Choroid plexus epithelial cell (primary cell): ENCODE measurements at regions not wholly inside any gene's neighbourhood (a gene's known extent, or its start where the extent isn't known, plus 50 kb on each side); places are given as distances from the start of the nearest gene placed in this dataset.
A peak's percentile ranks its signal among the peaks of the same experiment; 100 is the strongest.
"Not testable (repeated sequence)": the region's sequence is repeated elsewhere in the genome, so short reads cannot be mapped to it uniquely, and the experiment has no call there.

Source experiments
- DNase-seq: peaks from one replicate; pipeline ENCODE4 v3.0.0-alpha.2; 2010; ENCODE audit warnings: low read depth
- H3K4me3 ChIP-seq: 2 replicates; pipeline ENCODE4 v1.5.1; 2011; ENCODE audit warnings: low read depth, mild to moderate bottlenecking, control low read depth, low read length, moderate library complexity
- CTCF ChIP-seq: conservative IDR thresholded peaks from 2 replicates; pipeline ENCODE4 v1.5.1; 2011; ENCODE audit warnings: low read depth, mild to moderate bottlenecking, control low read depth, inconsistent platforms, low read length, moderate library complexity

GRCh38 chr2:223494942-223495341 lies 107.2 kb downstream of the SCG2 start:
- peak; percentile 13 for DNase-seq
- TF ChIP-seq CTCF: no peak
- no peak overlapping the region for H3K4me3 ChIP-seq

DNA sequence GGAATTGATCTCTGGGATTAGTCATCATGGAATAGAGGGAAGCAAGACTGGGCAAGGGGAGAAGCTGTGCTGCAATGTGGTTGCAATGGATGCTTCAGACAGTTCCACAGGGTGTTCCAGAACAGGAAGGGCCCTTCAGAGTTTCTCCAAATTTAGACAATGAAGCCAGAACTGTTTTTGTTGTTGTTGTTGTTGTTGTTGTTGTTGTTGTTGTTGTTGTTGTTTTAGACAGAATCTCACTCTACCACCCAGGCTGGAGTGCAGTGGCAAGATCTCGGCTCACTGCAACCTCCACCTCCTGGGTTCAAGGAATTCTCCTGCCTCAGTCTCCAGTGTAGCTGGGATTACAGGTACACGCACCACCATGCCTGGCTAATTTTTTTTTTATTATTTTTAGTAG lies 105.3 kb downstream of the SCG2 start:
- not testable (repeated sequence) for DNase-seq, H3K4me3 ChIP-seq

DNA sequence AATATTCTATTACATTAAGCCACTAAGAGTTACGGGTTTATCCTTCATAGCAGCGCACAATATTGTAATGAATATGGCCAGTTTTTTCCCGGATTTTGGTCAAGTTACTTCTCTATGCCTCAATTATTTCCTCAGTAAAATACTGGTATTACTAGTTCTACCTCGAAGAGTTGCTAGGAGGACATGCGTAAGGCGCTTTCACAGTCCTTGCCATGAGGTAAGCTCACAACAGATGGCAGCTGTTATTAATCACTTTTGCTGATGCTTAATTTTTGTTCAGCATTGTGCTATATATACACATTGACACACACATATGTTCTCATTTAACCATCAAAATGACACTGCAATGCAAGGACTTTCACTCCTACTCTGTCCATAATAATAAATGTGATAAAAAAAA lies 101.5 kb downstream of the SCG2 start:
- TF ChIP-seq CTCF: no peak
- H3K4me3 ChIP-seq: no peak overlapping the region
- no peak for DNase-seq

GRCh38 chr2:223501641-223502040 lies 100.5 kb downstream of the SCG2 start:
- no peak for TF ChIP-seq CTCF
- DNase-seq: no peak
- no peak overlapping the region for H3K4me3 ChIP-seq

GRCh38 chr2:223503746-223504145 lies 98.4 kb downstream of the SCG2 start:
- H3K4me3 ChIP-seq: no peak overlapping the region
- no peak for DNase-seq
- no peak for TF ChIP-seq CTCF

DNA sequence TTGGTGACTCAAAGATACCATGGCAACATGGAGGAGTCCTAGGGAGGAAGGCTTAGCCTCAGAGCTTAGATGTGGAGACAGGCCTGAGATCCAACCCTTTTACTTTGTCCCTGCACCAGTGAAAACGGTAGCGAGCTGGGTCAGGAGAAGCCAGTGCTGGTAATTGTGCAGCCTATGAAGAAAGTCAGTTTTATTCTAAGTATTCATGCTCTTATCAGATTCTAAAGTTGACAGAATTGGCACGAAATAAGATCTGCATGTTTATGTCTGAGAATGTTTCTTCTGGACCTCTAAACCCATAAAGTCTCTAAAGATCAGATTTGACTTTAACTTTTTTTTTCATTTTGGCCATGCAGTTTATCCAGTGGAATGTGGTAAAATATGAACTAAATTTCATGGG lies 93.8 kb downstream of the SCG2 start:
- H3K4me3 ChIP-seq: no peak overlapping the region
- no peak for TF ChIP-seq CTCF
- peak; percentile 32 for DNase-seq

DNA sequence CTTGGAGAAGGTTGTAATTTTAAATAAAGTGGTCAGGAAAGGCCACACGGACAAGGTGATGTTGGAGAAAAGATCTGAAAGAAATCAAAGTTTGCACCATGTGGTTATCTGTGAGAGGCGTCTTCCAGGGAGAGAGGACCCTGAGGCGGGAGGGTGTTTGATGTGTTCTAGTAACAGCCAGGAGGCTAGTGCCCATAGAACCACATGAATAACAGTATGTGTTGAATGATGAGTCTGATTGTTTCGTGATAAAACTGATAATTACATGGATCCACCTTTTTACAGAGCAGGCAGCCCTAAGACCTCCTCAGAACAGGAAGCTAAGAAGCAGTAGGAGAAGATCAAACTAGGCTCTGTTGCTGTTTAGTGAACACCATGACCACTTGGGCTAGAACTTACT lies 91.4 kb downstream of the SCG2 start:
- no peak for DNase-seq
- no peak overlapping the region for H3K4me3 ChIP-seq
- no peak for TF ChIP-seq CTCF

- no peak for TF ChIP-seq CTCF
- H3K4me3 ChIP-seq: no peak overlapping the region
- peak; percentile 14 for DNase-seq
Observed at GRCh38 chr2:223511168-223511567, 91.0 kb downstream of the SCG2 start.
